GM12891 (cell line): ENCODE measurements at regions not wholly inside any gene's neighbourhood (a gene's known extent, or its start where the extent isn't known, plus 50 kb on each side); places are given as distances from the start of the nearest gene placed in this dataset.

Experiments
- POLR2A ChIP-seq: IDR thresholded peaks from 2 replicates; pipeline ENCODE4 v1.6.1; 2011; ENCODE audit warnings: low read depth, low read length, control low read depth
- POLR2AphosphoS5 ChIP-seq: IDR thresholded peaks from 2 replicates; pipeline ENCODE4 v1.6.1; 2011; ENCODE audit warnings: low read depth, low read length, control low read depth
- SPI1 ChIP-seq: IDR thresholded peaks from 2 replicates; pipeline ENCODE4 v1.6.1; 2011; ENCODE audit warnings: low read depth, low read length, control low read depth
- TAF1 ChIP-seq: IDR thresholded peaks from 2 replicates; pipeline ENCODE4 v1.6.1; 2011; ENCODE audit warnings: low read depth, low read length, control low read depth

- TF ChIP-seq TAF1 (no peak), POLR2A (no peak), POLR2AphosphoS5 (no peak), SPI1 (no peak)
Measured at GRCh38 chr3:11698326-11699082, 54.8 kb upstream of the VGLL4 start.
